Left cardiac atrium (tissue), 4 donors: ENCODE measurements at regions not wholly inside any gene's neighbourhood (a gene's known extent, or its start where the extent isn't known, plus 50 kb on each side); places are given as distances from the start of the nearest gene placed in this dataset.

Experiments
- ATAC-seq, 2 donors: fragments of 200-7000 bp; cut with Tn5 transposase; one replicate each; pipeline ENCODE4 v1.9.1; 2020; ENCODE audit warnings: mild to moderate bottlenecking in 2 of 2, moderate library complexity in 2 of 2
- DNase-seq: peaks from one replicate; pipeline ENCODE4 v3.0.0-alpha.2; 2020
- intact Hi-C, 2 donors: fragments of 100-400 bp; cut with DNase I; formaldehyde crosslinking; loops; one replicate each; pipeline versions ENCODE4 v1.14.1 to v1.15.1; 2022 to 2023
- donor health status: DM: no; HTN: yes; CAD: no.
- donor health status: DM: no; HTN: yes; CAD: no; lungs with severe emphysema.
- donor health status: DM: yes; HTN: yes; CAD: no.
- donor health status: Dilated cardiomyopathy.

DNA sequence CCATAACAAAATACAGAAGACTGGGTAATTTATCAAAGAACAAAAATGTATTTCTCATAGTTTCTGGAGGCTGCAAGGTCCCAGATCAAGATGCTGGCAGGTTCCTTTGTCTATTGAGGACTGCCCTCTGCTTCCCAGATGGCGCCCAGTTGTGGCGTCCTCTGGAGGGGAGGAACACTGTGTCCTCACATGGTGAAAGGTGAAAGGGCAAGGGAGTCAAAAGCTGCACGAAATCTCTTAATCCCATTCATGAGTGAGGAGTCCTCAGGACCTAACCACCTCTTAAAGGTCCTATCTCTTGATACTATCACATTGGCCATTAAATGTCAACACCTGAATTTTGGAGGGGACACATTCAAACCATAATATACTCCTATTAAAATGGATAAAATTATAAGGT lies 79.3 kb upstream of the IRF2BP2 start:
- DNase-seq (no peak), ATAC-seq (no peak)
- intact Hi-C loops, result no loop called here

DNA sequence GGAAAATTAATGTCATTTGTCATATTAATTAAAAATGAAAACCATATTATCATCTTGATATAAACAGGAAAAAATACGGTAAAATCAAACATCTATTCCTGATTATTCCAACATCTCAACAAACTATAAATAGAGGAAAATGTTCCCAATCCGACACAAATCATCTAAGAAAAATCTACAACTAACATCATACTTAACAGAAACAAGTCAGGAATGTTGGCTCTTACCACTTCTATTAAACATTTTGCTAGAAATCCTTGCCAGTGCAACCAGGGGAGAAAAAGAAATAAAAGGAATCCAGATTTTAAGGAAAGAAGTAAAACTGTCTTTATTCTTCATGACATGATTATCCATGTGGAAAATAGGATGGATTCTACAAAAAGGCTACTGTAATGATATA lies 77.0 kb upstream of the IRF2BP2 start:
- no peak for ATAC-seq
- intact Hi-C loops, result no loop called here

DNA sequence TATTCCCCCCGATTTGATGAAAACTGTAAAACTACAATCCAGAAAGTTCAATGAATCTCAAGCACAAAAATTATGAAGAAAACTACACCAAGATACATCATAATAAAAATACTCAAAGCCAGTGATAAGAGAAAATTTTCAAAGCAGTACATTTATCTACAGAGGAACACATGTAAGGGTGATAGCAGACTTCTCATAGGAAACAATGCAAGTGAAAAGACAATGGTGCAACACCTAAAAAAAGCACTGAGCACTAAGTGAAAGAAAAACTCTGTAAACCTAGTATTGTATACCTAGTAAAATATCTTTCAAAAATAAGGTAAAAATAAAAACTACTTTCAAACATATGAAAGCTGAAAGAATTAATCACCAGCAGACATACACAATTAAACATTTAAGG lies 76.1 kb upstream of the IRF2BP2 start:
- ATAC-seq (no peak), DNase-seq (no peak)
- intact Hi-C loops, result no loop called here

More for the DNA sequence above, 77.0 kb upstream of the IRF2BP2 start:
- no peak for DNase-seq

DNA sequence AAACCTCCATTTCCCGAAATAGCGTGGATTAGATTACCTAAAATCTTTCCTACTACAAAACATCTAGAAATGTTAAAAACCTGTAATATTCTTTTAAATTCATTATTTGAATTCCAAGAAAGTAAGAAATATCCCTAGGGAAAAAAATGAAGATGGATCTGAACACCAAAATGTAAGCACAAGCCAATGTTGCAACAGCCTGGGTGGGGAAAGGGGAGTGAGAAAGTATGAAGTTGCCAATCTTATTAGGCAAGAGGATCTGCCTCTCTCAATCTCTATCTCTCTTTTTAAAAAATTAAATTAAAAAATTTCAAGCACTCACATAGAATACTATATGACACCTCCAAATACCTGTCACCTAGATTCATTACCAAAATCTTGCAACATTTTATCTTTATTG lies 74.9 kb upstream of the IRF2BP2 start:
- intact Hi-C loops, result loop anchor here in 1 of 2 donors (5.0 kb wide), 1 partner anchor 73 kb away; the partner anchor contains the start of gene IRF2BP2
- DNase-seq (no peak), ATAC-seq (peak; percentile 54 to 58)

DNA sequence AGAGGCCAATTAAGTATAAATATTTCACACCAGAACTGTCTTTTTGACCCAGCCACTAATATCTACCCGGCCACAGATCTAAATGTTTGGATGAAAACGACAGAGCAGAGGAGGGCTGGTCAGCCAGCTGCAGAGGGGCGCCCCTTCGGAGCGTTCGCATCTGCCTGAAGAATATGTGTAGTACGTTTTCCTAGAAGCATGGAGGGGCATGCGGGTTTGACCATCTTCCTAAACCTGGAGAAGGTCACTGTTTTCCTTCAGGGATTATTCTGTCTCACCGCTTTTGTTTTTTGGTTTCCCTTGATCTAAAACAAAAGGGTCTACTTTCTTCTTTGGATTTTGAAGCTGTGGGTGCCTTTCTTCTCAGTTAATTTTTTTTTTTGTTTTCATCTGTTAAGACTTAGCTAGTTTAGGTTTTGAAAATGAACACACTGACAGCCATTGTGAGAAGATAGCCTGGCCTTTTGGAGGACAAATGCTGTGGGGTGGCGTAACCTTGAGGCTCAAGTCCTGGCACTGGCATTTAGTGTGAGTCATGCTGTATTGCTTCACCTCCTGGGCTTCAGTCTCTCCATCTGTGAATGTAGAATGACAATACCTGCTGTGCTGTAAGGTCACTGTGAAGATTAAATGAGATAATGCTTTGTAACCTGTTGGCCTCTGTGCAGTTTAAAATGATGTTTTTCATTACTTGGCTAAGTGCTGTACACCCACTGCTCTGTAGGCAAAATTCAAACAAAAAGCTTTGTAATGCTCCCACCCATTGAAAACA lies 74.1 kb upstream of the IRF2BP2 start:
- peak; percentile 61 for DNase-seq
- intact Hi-C loops, result loop anchor here in 1 of 2 donors (5.0 kb wide), 1 partner anchor 72 kb away; the partner anchor contains the start of gene IRF2BP2
- peak; percentile 96 to 98 for ATAC-seq

DNA sequence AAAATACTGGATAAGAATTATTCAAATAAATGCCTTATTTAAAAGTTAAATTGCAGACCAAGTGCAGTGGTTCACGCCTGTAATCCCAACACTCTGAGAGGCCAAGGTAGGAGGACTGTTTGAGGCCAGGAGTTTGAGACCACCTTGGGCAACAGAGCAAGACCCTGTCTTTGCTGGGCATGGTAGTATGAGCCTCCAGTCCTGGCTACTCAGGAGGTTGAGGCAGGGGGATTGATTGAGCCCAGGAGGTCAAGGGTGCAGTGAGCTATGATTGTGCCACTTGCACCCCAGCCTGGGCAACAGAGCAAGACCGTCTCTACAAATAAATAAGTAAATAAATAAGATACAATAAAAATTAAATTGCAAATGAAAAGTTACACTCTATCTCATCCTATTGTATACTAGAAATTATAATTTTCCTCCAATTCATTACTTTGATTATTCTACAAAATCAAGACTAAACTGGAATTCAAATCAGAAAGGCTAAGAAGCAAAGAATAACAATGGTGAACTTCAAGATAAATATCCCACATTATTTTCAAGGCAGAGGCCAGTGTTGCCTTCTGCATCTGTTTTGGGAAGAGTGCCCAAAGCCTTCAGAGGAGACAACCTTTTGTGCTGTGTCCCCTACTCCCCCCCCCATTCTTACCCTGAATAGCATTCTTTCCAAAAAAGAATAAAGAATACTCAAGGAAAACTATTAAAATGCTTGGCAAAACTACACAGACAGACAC lies 73.3 kb upstream of the IRF2BP2 start:
- ATAC-seq (peak; percentile 9 to 23), DNase-seq (no peak)
- intact Hi-C loops, result loop anchor here in 1 of 2 donors (5.0 kb wide), 1 partner anchor 71 kb away; the partner anchor contains the start of gene IRF2BP2

DNA sequence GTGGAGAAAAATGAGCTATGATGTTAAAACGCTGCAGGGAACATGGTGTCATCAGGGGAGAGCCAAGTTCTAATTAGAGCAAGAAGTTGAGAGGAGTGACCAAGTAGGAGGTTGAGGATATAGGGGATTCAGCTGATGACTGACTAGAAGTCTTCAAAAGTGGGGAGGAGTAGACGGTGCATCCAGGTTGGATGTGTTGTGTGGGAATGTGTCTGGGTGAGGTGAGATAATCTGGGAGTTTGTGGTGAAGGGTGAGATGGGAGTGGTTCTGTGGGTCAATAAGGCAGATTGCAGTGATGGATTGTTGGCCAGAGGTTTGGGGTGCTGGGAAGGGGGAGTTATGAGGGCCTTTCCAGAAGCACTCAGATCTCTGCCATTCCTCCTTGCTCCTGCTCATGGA lies 72.0 kb upstream of the IRF2BP2 start:
- intact Hi-C loops, result loop anchor here in 1 of 2 donors (5.0 kb wide), 1 partner anchor 70 kb away; the partner anchor contains the start of gene IRF2BP2
- DNase-seq (no peak), ATAC-seq (no peak)

DNA sequence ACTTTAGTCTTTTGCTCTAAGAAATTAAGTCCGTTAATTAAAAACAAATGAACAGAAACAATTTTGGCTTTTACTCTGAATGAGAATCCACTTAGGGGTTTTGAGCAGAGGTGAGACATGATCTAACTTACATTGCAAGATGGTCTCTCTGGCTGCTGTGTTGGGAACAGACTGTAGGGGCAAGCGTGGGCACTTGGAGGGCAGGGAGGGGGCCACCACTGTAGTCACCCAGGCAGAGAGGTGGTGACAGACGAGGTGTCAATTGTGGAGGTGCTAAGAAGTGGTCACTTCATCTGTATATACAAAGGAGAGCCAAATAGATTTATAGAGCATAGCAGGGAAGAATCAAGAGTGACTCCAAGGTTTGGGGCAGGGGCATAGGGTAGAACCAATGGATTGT lies 71.1 kb upstream of the IRF2BP2 start:
- ATAC-seq (no peak), DNase-seq (no peak)
- intact Hi-C loops, result loop anchor here in 1 of 2 donors (5.0 kb wide), 1 partner anchor 69 kb away; the partner anchor contains the start of gene IRF2BP2

DNA sequence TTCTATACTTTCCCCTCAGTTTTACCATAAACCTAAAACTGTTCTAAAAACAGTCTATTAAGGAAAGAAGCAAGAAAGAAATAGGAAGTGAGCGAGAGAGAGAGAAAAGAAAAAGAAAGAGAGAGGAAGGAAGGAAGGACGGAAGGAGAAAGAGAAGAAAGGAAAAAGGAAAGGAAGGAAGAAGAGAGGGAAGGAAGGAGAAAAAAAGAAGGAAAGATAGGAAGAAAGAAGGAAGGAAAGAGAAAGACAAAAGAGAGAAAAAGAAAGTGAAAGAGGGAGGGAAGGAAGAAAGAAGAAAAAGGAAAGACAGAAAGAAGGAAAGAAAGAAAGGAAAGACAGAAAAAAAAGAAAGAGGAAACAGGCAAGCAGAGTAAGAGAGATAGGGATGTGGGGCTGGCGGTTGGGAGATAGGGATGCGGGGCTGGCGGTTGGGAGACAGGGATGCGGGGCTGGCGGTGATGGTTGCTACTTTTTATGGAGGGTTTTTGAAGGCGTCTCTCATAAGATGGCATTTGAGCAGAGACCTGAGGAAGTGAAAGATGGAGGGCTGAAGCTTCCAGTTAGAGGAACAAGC lies 70.4 kb upstream of the IRF2BP2 start:
- DNase-seq (no peak), ATAC-seq (no peak)
- intact Hi-C loops, result loop anchor here in 1 of 2 donors (5.0 kb wide), 1 partner anchor 68 kb away; the partner anchor contains the start of gene IRF2BP2

DNA sequence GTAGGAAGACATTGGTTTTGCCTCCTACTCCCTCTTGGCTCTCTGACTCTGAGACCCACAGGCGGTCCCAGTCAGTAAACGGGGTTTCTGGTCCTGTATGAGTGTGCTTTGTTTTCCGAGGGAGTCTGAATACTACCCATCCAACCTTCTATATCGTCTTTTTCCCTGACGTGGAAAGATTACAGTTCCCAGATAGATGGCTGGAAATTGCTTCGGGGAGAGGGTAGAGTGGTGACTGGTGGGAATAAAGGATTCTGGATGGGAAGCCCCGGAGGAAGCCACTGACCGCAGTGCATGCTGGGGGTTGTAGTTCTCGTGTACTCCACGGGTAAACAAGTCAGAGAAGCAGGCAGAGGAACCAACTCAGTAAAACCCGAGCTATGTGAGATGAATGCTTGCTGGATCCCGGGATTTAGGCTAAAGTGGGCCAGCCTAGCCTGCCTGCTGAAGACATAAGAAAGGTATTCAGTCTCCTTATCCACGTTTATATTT lies 66.2 kb upstream of the IRF2BP2 start:
- ATAC-seq, result peak; percentile 98 to 99

DNA sequence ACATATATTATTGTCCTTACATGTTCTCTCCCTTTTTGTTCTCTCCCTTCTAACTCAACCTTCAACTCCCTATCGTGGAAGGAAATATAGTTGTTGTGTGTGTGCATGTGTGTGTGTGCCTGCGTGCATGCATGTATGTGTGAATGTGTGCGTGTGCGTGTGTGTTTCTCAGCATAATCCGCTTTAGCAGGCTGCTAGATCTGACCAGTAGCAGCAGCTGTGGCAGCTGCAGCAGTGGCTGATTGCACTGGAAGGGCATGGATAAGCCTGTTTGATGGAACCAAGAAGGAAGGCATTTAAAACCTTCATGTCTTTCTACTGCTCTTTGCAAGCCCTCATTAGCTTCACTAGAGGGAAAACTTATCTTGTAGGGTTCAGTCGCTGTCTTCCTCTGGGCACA lies 65.6 kb upstream of the IRF2BP2 start:
- no peak for DNase-seq
- intact Hi-C loops, result no loop called here
- peak; percentile 11 to 13 for ATAC-seq

More for the DNA sequence above, 66.2 kb upstream of the IRF2BP2 start:
- peak; percentile 91 for DNase-seq
- intact Hi-C loops, result no loop called here

DNA sequence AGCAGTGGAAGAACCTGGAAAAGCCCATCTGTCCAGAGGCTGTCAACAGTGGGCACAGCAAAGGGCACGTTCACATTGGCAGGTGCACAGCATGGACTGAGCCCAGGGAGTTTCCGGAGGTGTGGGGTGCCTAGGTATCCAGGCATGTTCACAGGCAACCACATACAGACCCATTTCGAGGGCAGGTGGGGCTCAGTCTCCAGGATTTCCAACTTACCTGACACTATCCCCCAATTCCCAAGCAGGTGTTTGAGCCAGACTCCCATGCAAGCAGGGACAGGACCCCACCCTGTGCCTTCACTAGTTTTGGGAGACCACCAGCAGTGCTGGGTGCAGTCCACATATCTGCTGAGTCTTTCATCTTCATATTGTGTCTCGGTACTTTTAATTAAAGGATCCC lies 65.0 kb upstream of the IRF2BP2 start:
- ATAC-seq (no peak), DNase-seq (no peak)
- intact Hi-C loops, result no loop called here

DNA sequence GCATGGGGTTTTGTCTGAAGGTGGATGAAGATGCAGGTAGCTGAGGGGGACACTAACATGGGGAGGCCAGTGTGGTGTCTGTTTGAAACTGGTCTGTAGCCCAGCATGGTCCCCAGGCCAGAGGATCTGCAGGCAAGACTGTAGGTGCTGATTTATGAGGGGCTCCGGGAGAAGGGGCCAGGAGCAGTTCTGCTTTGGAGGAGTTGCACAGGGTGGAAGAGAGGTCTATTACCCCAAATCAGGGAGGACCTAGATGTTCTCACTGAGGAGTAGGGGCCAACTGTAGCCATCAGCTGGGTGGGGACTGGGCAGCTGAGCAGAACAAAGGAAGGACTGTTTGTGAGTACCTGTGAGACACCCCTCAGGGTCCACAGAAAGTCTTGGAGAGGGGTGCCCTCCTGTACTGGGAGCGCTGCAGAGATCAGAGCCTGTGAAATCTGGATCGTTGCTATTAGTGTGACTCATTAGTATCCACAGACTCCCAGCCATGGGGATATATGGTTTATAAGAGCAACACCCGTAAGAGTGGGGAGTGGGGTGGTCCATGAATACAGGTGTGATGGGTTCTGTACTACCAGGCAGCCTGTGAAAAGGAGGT lies 64.3 kb upstream of the IRF2BP2 start:
- no peak for ATAC-seq
- no peak for DNase-seq
- intact Hi-C loops, result no loop called here

DNA sequence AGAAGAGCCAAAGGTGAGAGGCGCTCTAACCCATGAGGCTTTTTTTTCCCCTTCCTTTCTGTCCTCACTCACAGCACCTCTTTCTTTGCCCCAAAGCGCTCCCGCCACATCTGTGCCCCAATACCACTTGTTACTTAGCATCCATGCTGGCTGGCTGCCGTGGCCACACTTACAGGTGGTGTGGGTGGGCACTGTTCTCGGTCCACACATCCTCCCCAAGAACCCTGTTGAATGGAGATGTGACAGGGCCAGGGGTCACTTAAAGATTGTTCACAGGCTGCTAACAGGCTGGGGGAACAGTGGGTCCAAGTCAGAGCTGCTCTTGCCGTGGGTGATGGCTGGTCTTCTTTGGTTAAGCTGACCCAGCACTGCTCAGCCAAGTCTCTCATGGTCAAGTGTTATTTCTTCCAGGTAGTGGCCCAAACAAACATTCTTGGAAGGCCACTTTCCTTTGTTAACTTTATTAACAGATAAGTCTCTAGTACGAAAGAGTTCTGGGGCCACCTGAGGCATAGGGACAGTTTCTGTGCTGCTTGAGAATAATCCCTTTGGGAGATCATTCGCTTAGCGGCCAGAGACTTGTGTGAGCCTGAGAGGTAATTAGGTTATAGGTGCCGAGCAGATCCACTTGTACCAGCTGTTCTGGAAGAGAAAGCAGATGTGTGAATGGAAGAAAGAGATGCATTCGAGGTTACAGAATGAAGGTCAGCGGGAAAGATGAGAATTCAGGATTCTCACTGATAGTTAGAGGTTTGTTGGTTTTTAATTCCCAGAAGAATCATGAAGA lies 62.6 kb upstream of the IRF2BP2 start:
- intact Hi-C loops, result no loop called here
- DNase-seq (no peak), ATAC-seq (no peak)

DNA sequence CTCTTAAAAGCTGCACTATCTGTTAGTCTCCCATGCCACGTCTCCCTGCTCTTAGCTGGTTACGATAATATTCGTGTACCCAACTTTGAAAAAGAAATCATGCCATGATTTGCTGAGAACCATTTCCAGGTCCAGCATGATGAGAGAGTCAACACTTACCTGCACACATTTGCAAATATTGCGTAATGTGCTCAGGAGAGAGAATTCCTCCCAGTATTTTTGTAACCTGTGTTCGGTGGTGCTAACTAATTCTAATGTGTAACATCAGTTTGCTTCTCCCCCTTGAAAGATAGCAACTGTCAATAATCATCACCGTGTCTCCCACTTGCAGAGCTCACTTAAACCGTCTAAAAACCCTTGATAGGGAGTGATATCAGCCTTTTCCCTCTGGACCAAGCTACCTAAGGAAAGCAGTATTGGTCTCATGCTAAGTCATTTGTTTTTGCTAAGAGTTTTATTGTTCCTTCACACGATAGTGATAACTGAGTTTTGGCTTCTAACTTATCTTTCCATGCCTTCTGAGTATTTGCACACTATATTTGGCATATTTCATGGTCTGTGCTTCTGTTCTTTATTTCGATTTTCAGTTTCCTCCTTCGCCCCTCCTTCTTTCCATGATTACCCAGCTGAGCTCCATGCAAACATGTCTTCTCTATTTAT lies 61.1 kb upstream of the IRF2BP2 start:
- DNase-seq (no peak), ATAC-seq (no peak)
- intact Hi-C loops, result no loop called here

DNA sequence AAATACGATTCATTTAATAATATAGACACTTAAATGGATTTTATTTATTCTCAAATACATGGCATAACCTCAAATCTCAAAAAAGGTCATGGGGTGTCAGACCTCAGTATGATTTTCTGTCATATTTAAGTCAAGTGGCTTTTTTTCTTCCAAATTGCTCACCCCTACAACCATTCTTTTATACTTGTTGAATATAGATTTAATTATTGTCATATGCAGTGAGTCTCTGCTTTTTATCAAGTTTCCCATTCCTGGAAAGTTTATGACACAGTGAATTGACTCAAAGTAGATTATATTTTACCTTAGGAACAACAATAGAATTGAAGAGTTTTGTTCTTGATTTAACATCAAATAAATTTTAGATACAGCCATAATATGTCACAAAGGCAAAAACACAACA lies 59.5 kb upstream of the IRF2BP2 start:
- intact Hi-C loops, result no loop called here
- no peak for DNase-seq
- ATAC-seq, result no peak

DNA sequence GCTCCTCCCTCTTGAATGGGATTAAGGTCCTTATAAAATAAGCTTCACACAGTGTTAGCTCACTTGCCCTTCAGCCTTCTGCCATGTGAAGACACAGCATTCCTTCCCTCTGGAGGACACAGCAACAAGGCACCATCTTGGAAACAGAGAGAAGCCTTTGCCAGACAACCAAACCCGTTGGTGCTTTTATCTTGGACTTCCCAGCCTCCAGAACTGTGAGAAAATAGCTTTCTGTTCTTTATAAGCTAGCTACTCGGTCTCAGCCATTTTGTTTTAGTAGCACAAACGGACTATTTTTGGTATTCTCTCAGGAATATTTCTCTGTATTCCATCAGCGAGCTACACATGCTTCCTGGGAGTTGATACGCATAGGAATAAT lies 58.6 kb upstream of the IRF2BP2 start:
- no peak for ATAC-seq
- no peak for DNase-seq
- intact Hi-C loops, result no loop called here
